ENCODE measurements at regions not wholly inside any gene's neighbourhood (a gene's known extent, or its start where the extent isn't known, plus 50 kb on each side); places are given as distances from the start of the nearest gene placed in this dataset.
A peak's percentile ranks its signal among the peaks of the same experiment; 100 is the strongest.

GRCh38 chr10:45152726-45153125 is 152.0 kb downstream of the ZNF22 start:
- no peak for ATAC-seq
- no peaks in the 10 kb centered on the region for H3K36me3 ChIP-seq (ENCODE audit: low read depth, low read length)
- POLR2A ChIA-PET (ENCODE audit: unreplicated experiment), result no interaction called here
- H3K27me3 ChIP-seq (ENCODE audit: low read length), result peaks cover 74% of the 10 kb centered on the region
- no peak for DNase-seq
- no peaks in the 10 kb centered on the region for H3F3A ChIP-seq (ENCODE audit: low read length, unreplicated experiment)
- no peak overlapping the region for H3K4me3 ChIP-seq (ENCODE audit: low read length)
- no peaks in the 10 kb centered on the region for H3K9me2 ChIP-seq (replicated peaks; ENCODE audit: low read length)
- BruUV-seq (replicated peaks), result no TSS peak
- intact Hi-C loops (cut with micrococcal nuclease), result no loop called here
- TF ChIP-seq EZH2 (IDR thresholded peaks at IDR 0.05; ENCODE audit: low read length, unreplicated experiment) (no peak), CTCF (conservative IDR thresholded peaks at IDR 0.05; ENCODE audit: low read depth, low read length) (no peak), EZH2phosphoT487 (IDR thresholded peaks at IDR 0.05; ENCODE audit: borderline replicate concordance, low read length) (no peak)
- no peaks in the 10 kb centered on the region for H4K20me1 ChIP-seq (ENCODE audit: low read length)
- H3K9me3 ChIP-seq (ENCODE audit: low read length), result no peaks in the 10 kb centered on the region
- no peak overlapping the region for H3K4me2 ChIP-seq (ENCODE audit: low read length)
- CTCF ChIA-PET, result no interaction called here
- no peak overlapping the region for H2AFZ ChIP-seq (ENCODE audit: low read length)
- H3K27ac ChIP-seq (ENCODE audit: low read length), result no peak overlapping the region
- H3K9ac ChIP-seq (ENCODE audit: low read length), result no peak overlapping the region
- H3K79me2 ChIP-seq (ENCODE audit: low read length), result no peaks in the 10 kb centered on the region
- no peaks in the 10 kb centered on the region for H3K4me1 ChIP-seq (ENCODE audit: insufficient read depth, low read length)

- Histone ChIP-seq H4K20me1 (ENCODE audit: low read length) (no peaks in the 10 kb centered on the region), H3K4me3 (ENCODE audit: low read length) (no peak overlapping the region), H3K36me3 (ENCODE audit: low read depth, low read length) (no peaks in the 10 kb centered on the region), H3K9me2 (replicated peaks; ENCODE audit: low read length) (no peaks in the 10 kb centered on the region), H3K79me2 (ENCODE audit: low read length) (no peaks in the 10 kb centered on the region), H3K4me2 (ENCODE audit: low read length) (no peak overlapping the region), H3K27me3 (ENCODE audit: low read length) (peaks cover 66% of the 10 kb centered on the region), H3K27ac (ENCODE audit: low read length) (no peak overlapping the region), H3K4me1 (ENCODE audit: insufficient read depth, low read length) (no peaks in the 10 kb centered on the region), H3F3A (ENCODE audit: low read length, unreplicated experiment) (no peaks in the 10 kb centered on the region), H3K9ac (ENCODE audit: low read length) (no peak overlapping the region), H2AFZ (ENCODE audit: low read length) (no peak overlapping the region), H3K9me3 (ENCODE audit: low read length) (no peaks in the 10 kb centered on the region)
- DNase-seq (no peak), ATAC-seq (no peak)
- intact Hi-C loops (cut with micrococcal nuclease), result no loop called here
- POLR2A ChIA-PET (ENCODE audit: unreplicated experiment), result no interaction called here
- CTCF ChIA-PET, result no interaction called here
- no peak for TF ChIP-seq EZH2 (IDR thresholded peaks at IDR 0.05; ENCODE audit: low read length, unreplicated experiment)
- TF ChIP-seq CTCF (conservative IDR thresholded peaks at IDR 0.05; ENCODE audit: low read depth, low read length), result no peak
- TF ChIP-seq EZH2phosphoT487 (IDR thresholded peaks at IDR 0.05; ENCODE audit: borderline replicate concordance, low read length), result no peak
- BruUV-seq (replicated peaks), result no TSS peak
Measured at GRCh38 chr10:45154502-45154901, 153.8 kb downstream of the ZNF22 start.

GRCh38 chr10:45155784-45156183 is 155.1 kb downstream of the ZNF22 start:
- no peak overlapping the region for H3K9ac ChIP-seq (ENCODE audit: low read length)
- ChIA-PET POLR2A (ENCODE audit: unreplicated experiment) (no interaction called here), CTCF (no interaction called here)
- H3K79me2 ChIP-seq (ENCODE audit: low read length), result no peaks in the 10 kb centered on the region
- no peak overlapping the region for H2AFZ ChIP-seq (ENCODE audit: low read length)
- ATAC-seq, result no peak
- BruUV-seq (replicated peaks), result no TSS peak
- TF ChIP-seq EZH2 (IDR thresholded peaks at IDR 0.05; ENCODE audit: low read length, unreplicated experiment) (no peak), CTCF (conservative IDR thresholded peaks at IDR 0.05; ENCODE audit: low read depth, low read length) (peak; percentile 35)
- H3K4me1 ChIP-seq (ENCODE audit: insufficient read depth, low read length), result 0 out of 2 replicates have a peak, but pooled peaks cover 3% of the 10 kb centered on the region
- no peaks in the 10 kb centered on the region for H3F3A ChIP-seq (ENCODE audit: low read length, unreplicated experiment)
- H4K20me1 ChIP-seq (ENCODE audit: low read length), result no peaks in the 10 kb centered on the region
- no peak overlapping the region for H3K27ac ChIP-seq (ENCODE audit: low read length)
- H3K4me3 ChIP-seq (ENCODE audit: low read length), result no peak overlapping the region
- H3K9me3 ChIP-seq (ENCODE audit: low read length), result no peaks in the 10 kb centered on the region
- no peaks in the 10 kb centered on the region for H3K36me3 ChIP-seq (ENCODE audit: low read depth, low read length)
- H3K4me2 ChIP-seq (ENCODE audit: low read length), result no peak overlapping the region
- no peak for DNase-seq
- H3K9me2 ChIP-seq (replicated peaks; ENCODE audit: low read length), result no peaks in the 10 kb centered on the region
- H3K27me3 ChIP-seq (ENCODE audit: low read length), result peaks cover 57% of the 10 kb centered on the region
- intact Hi-C loops (cut with micrococcal nuclease), result no loop called here

All from PC-3 (cell line).